Kidney epithelial cell (primary cell): ENCODE measurements at regions not wholly inside any gene's neighbourhood (a gene's known extent, or its start where the extent isn't known, plus 50 kb on each side); places are given as distances from the start of the nearest gene placed in this dataset.

Experiments used
- DNase-seq: peaks from one replicate; pipeline ENCODE4 v3.0.0-alpha.2; 2010; ENCODE audit warnings: low read depth
- H3K27me3 ChIP-seq: 2 replicates; pipeline ENCODE4 v1.6.0; 2011; ENCODE audit warnings: low read length; ENCODE audit not compliant: control insufficient read depth, insufficient read depth
- H3K36me3 ChIP-seq: 2 replicates; pipeline ENCODE4 v1.5.1; 2011; ENCODE audit warnings: low read length; ENCODE audit not compliant: control insufficient read depth, insufficient read depth
- H3K4me3 ChIP-seq: 2 replicates; pipeline ENCODE4 v1.5.1; 2011; ENCODE audit warnings: low read depth, mild to moderate bottlenecking, control low read depth, low read length
- CTCF ChIP-seq: IDR thresholded peaks from 2 replicates; pipeline ENCODE4 v1.5.1; 2011; ENCODE audit warnings: mild to moderate bottlenecking, moderate library complexity, low read length, control low read depth, inconsistent platforms; ENCODE audit not compliant: insufficient read depth, poor library complexity, severe bottlenecking

GRCh38 chr1:182170891-182171461 is 109.5 kb upstream of the ZNF648 start:
- H3K36me3 ChIP-seq, result no peaks in the 10 kb centered on the region
- no peak overlapping the region for H3K4me3 ChIP-seq
- no peak for TF ChIP-seq CTCF
- H3K27me3 ChIP-seq, result no peaks in the 10 kb centered on the region
- no peak for DNase-seq

- TF ChIP-seq CTCF, result no peak
- H3K36me3 ChIP-seq, result no peaks in the 10 kb centered on the region
- no peaks in the 10 kb centered on the region for H3K27me3 ChIP-seq
- DNase-seq, result no peak
- no peak overlapping the region for H3K4me3 ChIP-seq
Observed at GRCh38 chr1:182169203-182169602, 107.7 kb upstream of the ZNF648 start.

GRCh38 chr1:182166750-182167149 is 105.2 kb upstream of the ZNF648 start:
- H3K27me3 ChIP-seq, result no peaks in the 10 kb centered on the region
- H3K36me3 ChIP-seq, result no peaks in the 10 kb centered on the region
- DNase-seq, result no peak
- no peak overlapping the region for H3K4me3 ChIP-seq
- TF ChIP-seq CTCF, result no peak

GRCh38 chr1:182166321-182166720 is 104.8 kb upstream of the ZNF648 start:
- no peaks in the 10 kb centered on the region for H3K27me3 ChIP-seq
- H3K4me3 ChIP-seq, result no peak overlapping the region
- DNase-seq, result no peak
- H3K36me3 ChIP-seq, result no peaks in the 10 kb centered on the region
- TF ChIP-seq CTCF, result no peak

- no peaks in the 10 kb centered on the region for H3K36me3 ChIP-seq
- DNase-seq, result no peak
- H3K27me3 ChIP-seq, result no peaks in the 10 kb centered on the region
- no peak for TF ChIP-seq CTCF
- no peak overlapping the region for H3K4me3 ChIP-seq
Observed at GRCh38 chr1:182164273-182164672, 102.8 kb upstream of the ZNF648 start.

- DNase-seq, result no peak
- H3K36me3 ChIP-seq, result no peaks in the 10 kb centered on the region
- TF ChIP-seq CTCF, result no peak
- no peaks in the 10 kb centered on the region for H3K27me3 ChIP-seq
- H3K4me3 ChIP-seq, result no peak overlapping the region
Observed at GRCh38 chr1:182163821-182164223, 102.3 kb upstream of the ZNF648 start.
